ENCODE measurements at regions not wholly inside any gene's neighbourhood (a gene's known extent, or its start where the extent isn't known, plus 50 kb on each side); places are given as distances from the start of the nearest gene placed in this dataset.
"Not testable (repeated sequence)": the region's sequence is repeated elsewhere in the genome, so short reads cannot be mapped to it uniquely, and the experiment has no call there.

DNA sequence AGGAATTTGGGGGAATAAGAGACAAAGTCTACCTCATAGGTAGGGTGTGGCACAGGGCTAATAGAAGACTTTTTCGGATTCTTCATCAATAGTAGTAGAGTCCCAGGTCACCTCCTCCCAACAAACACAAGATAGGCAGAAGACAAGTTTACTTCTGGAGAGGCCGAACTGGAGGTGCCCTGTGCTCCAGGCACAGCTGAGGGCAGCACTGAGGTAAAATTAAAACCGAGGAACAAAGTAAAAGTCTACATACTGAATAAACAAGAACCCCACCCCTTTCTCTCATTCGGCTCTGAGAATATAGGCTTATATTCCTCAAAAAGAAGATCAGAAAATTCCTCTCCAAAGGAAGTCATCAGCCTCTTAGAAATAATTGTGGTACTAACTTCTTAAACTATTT is 161.5 kb downstream of the SEC23A start:
- DNase-seq (ENCODE audit: low read depth) = no peak
- TF ChIP-seq, protein P1, sequence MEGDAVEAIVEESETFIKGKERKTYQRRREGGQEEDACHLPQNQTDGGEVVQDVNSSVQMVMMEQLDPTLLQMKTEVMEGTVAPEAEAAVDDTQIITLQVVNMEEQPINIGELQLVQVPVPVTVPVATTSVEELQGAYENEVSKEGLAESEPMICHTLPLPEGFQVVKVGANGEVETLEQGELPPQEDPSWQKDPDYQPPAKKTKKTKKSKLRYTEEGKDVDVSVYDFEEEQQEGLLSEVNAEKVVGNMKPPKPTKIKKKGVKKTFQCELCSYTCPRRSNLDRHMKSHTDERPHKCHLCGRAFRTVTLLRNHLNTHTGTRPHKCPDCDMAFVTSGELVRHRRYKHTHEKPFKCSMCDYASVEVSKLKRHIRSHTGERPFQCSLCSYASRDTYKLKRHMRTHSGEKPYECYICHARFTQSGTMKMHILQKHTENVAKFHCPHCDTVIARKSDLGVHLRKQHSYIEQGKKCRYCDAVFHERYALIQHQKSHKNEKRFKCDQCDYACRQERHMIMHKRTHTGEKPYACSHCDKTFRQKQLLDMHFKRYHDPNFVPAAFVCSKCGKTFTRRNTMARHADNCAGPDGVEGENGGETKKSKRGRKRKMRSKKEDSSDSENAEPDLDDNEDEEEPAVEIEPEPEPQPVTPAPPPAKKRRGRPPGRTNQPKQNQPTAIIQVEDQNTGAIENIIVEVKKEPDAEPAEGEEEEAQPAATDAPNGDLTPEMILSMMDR (IDR thresholded peaks at IDR 0.05; ENCODE audit: insufficient read depth, low read depth, low read length, missing control alignments) = no peak

DNA sequence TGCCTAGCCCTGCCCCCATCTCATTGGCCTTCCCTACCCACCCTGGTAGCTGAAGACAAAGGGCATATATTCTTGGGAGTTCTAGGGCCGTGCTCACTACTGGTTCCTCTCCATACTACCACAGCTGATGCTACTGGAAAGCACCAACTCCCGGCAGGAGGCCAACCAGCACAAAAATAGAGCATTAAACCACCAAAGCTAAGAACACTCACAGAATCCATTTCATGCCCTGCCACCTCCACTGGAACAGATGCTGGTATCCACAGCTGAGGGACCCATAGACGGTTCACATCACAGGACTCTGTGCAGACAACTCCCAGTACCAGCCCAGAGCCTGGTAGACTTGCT is 170.4 kb downstream of the SEC23A start:
- not testable (repeated sequence) for DNase-seq (ENCODE audit: low read depth); H3K4me3 ChIP-seq (ENCODE audit: low read length)

More for the DNA sequence above, 161.5 kb downstream of the SEC23A start:
- no peak overlapping the region for H3K4me3 ChIP-seq (ENCODE audit: low read length)

DNA sequence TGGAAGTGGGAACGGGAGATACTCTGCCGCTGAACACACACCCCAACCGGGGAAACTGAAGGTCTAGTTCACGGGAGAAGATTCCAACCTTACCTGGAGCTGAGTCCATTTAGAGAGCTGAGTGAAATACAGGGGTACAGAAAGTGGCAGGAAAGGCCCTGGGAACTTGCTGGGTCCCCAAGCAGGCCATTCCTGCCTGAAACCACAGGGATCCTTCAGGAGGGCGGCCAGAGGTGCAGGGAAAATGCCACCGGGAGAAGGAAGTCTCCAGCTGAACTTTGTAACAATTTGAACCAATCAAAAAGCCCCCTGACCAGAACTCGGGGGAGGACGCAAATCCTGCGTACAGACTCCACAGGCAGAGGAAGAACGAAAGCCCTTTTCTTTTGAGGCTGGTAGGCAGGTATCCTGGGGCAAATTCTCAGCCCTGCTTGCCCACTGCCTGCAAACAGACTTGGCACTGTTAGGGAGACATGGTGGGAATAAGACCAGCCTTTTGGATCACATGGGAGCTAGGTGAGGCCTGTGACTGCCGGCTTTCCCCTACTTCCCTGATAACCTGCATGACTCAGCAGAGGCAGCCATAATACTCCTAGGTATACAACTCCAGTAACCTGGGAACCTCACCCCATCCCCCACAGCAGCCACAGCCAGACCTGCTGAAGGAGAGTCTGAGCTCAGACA is 170.9 kb downstream of the SEC23A start:
- TF ChIP-seq, protein P1 (IDR thresholded peaks at IDR 0.05; ENCODE audit: insufficient read depth, low read depth, low read length, missing control alignments) = no peak
- DNase-seq (ENCODE audit: low read depth) = peak; percentile 39
- H3K4me3 ChIP-seq (ENCODE audit: low read length) = no peak overlapping the region

DNA sequence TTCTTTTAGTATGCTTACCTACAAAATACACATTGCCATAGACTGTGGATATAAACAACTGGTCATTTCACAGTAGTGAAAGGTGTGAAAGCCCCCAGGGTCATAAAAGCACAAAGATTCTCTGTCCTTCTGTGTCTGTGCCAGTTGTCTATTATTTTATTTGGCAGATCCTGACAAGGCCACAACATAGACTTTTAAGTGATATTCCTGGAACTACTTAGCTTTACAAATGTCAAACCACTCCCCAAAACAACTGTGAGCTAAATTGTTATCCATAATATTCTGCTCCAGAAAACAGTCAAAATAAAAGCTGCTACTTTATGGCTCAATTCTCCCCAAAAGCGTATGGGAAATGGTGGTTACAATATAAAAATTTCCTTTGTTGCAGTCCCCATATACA is 172.1 kb downstream of the SEC23A start:
- TF ChIP-seq, protein P1 (IDR thresholded peaks at IDR 0.05; ENCODE audit: insufficient read depth, low read depth, low read length, missing control alignments) = no peak
- DNase-seq (ENCODE audit: low read depth) = no peak

DNA sequence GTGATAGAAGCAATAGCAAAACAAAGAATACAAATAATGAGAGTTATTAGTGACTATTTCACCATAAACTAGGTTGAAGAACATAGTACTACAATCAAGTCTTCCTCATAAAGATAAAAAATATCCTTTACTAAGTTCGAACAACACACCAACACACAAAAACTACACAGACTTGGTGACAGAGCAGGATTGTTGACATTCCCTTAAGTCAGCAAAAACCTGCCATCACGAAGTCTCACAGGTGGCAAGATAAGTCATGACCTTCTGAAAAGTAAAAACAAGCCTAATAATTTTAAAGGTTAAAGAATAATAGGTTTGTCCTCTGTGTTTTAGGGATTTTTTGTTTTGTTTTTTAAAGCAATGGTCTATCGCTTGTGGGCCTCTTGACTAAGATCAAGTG is 173.0 kb downstream of the SEC23A start:
- H3K4me3 ChIP-seq (ENCODE audit: low read length) = no peak overlapping the region
- TF ChIP-seq, protein P1 (IDR thresholded peaks at IDR 0.05; ENCODE audit: insufficient read depth, low read depth, low read length, missing control alignments) = no peak
- DNase-seq (ENCODE audit: low read depth) = no peak

More for the DNA sequence above, 172.1 kb downstream of the SEC23A start:
- H3K4me3 ChIP-seq (ENCODE audit: low read length) = no peak overlapping the region

DNA sequence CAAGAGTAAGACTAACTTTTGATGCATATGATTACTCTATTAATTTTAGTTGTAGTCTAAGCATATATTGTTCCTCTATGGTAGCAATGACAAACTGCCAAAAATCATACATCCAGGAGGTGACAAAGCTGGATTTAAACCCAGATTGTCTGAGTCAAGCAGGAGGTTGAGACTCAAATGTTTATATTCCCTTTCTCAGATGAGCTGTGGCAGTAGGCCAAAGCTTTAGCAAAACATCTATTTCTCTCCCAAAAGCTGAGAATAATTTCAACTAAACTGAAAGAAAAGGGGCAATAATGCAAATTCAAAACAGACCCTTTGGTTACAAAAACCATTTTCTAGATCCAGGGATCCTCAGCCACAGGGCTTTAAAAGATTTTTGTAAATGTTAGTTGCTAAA is 173.6 kb downstream of the SEC23A start:
- H3K4me3 ChIP-seq (ENCODE audit: low read length) = no peak overlapping the region
- TF ChIP-seq, protein P1 (IDR thresholded peaks at IDR 0.05; ENCODE audit: insufficient read depth, low read depth, low read length, missing control alignments) = no peak
- DNase-seq (ENCODE audit: low read depth) = no peak

DNA sequence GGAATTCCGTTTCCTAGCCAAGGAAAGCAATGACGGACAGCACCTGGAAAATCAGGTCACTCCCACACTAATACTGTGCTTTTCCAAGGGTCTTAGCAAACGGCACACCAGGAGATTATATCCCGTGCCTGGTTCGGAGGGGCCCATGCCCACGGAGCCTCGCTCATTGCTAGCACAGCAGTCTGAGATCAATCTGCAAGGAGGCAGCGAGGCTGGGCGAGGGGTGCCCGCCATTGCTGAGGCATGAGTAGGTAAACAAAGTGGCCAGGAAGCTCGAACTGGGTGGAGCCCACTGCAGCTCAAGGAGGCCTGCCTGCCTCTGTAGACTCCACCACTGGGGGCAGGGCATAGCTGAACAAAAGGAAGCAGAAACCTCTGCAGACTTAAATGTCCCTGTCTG is 181.1 kb downstream of the SEC23A start:
- not testable (repeated sequence) for H3K4me3 ChIP-seq (ENCODE audit: low read length); DNase-seq (ENCODE audit: low read depth)

DNA sequence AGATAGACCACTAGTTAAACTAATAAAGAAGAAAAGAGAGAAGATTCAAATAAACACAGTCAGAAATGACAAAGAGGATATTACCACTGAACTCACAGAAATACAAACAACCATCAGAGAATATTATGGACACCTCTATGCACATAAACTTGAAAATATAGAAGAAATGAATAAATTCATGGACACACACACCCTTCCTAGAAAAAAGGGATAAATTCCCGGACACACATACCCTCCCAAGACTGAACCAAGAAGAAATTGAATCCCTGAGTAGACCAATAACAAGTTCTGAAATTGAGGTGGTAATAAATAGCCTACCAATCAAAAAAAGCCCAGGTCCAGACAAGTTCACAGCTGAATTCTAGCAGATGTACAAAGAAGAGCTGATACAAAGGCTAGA is 187.9 kb downstream of the SEC23A start:
- TF ChIP-seq, protein P1 (IDR thresholded peaks at IDR 0.05; ENCODE audit: insufficient read depth, low read depth, low read length, missing control alignments) = no peak

More for the DNA sequence above, 187.9 kb downstream of the SEC23A start:
- DNase-seq (ENCODE audit: low read depth) = no peak
- no peak overlapping the region for H3K4me3 ChIP-seq (ENCODE audit: low read length)
